WTC11 (cell line): ENCODE measurements at regions not wholly inside any gene's neighbourhood (a gene's known extent, or its start where the extent isn't known, plus 50 kb on each side); places are given as distances from the start of the nearest gene placed in this dataset.

ENCODE experiments used
- CREM ChIP-seq: sonication (generic); formaldehyde crosslinking; IDR thresholded peaks from 2 replicates; pipeline ENCODE4 v1.8.1; 2022; ENCODE audit warnings: mild to moderate bottlenecking, missing genetic modification reagents, moderate library complexity
- ESRRA ChIP-seq: sonication (generic); formaldehyde crosslinking; IDR thresholded peaks from 2 replicates; pipeline ENCODE4 v1.8.1; 2022; ENCODE audit warnings: mild to moderate bottlenecking, missing genetic modification reagents, borderline replicate concordance
- FOXP1 ChIP-seq: sonication (generic); formaldehyde crosslinking; IDR thresholded peaks from 2 replicates; pipeline ENCODE4 v1.8.0; 2022; ENCODE audit warnings: missing genetic modification reagents, mild to moderate bottlenecking, moderate library complexity, borderline replicate concordance
- SMAD3 ChIP-seq: sonication (generic); formaldehyde crosslinking; IDR thresholded peaks from 2 replicates; pipeline ENCODE4 v1.8.0; 2022; ENCODE audit warnings: missing genetic modification reagents, mild to moderate bottlenecking, borderline replicate concordance
- ZNF121 ChIP-seq: sonication (generic); formaldehyde crosslinking; IDR thresholded peaks from 2 replicates; pipeline ENCODE4 v1.8.0; 2023; ENCODE audit warnings: missing genetic modification reagents
- TF ChIP-seq, protein P1 (sequence below): fragments of 200-600 bp; IDR thresholded peaks from 2 replicates; pipeline ENCODE4 v1.8.0; 2022; ENCODE audit warnings: antibody characterized with exemption
- TF ChIP-seq, protein P2 (sequence below): sonication (generic); formaldehyde crosslinking; IDR thresholded peaks from 2 replicates; pipeline ENCODE4 v1.8.0; 2022; ENCODE audit warnings: missing genetic modification reagents
- TF ChIP-seq, protein P3 (sequence below): fragments of 250-450 bp; sonication (Bioruptor Pico); IDR thresholded peaks from 2 replicates; pipeline ENCODE4 v1.8.0; 2021; ENCODE audit warnings: mild to moderate bottlenecking
- TF ChIP-seq, protein P4 (sequence below): sonication (generic); formaldehyde crosslinking; IDR thresholded peaks from 2 replicates; pipeline ENCODE4 v1.8.1; 2022; ENCODE audit warnings: mild to moderate bottlenecking, missing genetic modification reagents, moderate library complexity, borderline replicate concordance
- TF ChIP-seq, protein P5 (sequence below): sonication (generic); formaldehyde crosslinking; IDR thresholded peaks from 2 replicates; pipeline ENCODE4 v1.8.1; 2023; ENCODE audit warnings: mild to moderate bottlenecking, moderate library complexity, missing genetic modification reagents
- TF ChIP-seq, protein P6 (sequence below): sonication (generic); formaldehyde crosslinking; IDR thresholded peaks from 2 replicates; pipeline ENCODE4 v1.8.1; 2023; ENCODE audit warnings: mild to moderate bottlenecking, missing genetic modification reagents, moderate library complexity

DNA sequence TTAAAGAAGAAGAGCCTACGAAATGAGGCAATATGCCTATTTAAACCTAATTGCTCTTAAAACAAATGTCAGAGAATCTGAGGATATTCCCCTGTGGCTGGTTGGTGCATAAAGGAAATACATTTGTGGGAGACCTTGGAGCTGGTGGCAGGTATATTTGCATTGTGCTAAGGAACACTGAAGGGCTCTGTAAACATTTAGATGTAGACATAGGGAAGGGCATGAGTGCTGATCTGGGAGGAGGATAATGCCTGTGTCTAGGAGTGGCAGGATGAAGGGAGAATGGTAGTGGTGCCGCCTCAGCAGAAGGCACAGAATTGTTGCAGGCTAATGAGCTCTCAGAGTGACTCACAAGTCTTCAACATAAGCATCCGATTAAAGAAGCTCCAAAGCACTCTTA is 85.8 kb downstream of the CD164 start:
- TF ChIP-seq, protein P1, sequence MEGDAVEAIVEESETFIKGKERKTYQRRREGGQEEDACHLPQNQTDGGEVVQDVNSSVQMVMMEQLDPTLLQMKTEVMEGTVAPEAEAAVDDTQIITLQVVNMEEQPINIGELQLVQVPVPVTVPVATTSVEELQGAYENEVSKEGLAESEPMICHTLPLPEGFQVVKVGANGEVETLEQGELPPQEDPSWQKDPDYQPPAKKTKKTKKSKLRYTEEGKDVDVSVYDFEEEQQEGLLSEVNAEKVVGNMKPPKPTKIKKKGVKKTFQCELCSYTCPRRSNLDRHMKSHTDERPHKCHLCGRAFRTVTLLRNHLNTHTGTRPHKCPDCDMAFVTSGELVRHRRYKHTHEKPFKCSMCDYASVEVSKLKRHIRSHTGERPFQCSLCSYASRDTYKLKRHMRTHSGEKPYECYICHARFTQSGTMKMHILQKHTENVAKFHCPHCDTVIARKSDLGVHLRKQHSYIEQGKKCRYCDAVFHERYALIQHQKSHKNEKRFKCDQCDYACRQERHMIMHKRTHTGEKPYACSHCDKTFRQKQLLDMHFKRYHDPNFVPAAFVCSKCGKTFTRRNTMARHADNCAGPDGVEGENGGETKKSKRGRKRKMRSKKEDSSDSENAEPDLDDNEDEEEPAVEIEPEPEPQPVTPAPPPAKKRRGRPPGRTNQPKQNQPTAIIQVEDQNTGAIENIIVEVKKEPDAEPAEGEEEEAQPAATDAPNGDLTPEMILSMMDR = no peak
- no peak for TF ChIP-seq ESRRA
- no peak for TF ChIP-seq CREM (CRISPR knock-in tag)
- TF ChIP-seq, protein P2, sequence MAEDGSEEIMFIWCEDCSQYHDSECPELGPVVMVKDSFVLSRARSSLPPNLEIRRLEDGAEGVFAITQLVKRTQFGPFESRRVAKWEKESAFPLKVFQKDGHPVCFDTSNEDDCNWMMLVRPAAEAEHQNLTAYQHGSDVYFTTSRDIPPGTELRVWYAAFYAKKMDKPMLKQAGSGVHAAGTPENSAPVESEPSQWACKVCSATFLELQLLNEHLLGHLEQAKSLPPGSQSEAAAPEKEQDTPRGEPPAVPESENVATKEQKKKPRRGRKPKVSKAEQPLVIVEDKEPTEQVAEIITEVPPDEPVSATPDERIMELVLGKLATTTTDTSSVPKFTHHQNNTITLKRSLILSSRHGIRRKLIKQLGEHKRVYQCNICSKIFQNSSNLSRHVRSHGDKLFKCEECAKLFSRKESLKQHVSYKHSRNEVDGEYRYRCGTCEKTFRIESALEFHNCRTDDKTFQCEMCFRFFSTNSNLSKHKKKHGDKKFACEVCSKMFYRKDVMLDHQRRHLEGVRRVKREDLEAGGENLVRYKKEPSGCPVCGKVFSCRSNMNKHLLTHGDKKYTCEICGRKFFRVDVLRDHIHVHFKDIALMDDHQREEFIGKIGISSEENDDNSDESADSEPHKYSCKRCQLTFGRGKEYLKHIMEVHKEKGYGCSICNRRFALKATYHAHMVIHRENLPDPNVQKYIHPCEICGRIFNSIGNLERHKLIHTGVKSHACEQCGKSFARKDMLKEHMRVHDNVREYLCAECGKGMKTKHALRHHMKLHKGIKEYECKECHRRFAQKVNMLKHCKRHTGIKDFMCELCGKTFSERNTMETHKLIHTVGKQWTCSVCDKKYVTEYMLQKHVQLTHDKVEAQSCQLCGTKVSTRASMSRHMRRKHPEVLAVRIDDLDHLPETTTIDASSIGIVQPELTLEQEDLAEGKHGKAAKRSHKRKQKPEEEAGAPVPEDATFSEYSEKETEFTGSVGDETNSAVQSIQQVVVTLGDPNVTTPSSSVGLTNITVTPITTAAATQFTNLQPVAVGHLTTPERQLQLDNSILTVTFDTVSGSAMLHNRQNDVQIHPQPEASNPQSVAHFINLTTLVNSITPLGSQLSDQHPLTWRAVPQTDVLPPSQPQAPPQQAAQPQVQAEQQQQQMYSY (CRISPR knock-in tag) = no peak
- TF ChIP-seq FOXP1 (CRISPR knock-in tag) = no peak
- no peak for TF ChIP-seq ZNF121 (CRISPR knock-in tag)
- TF ChIP-seq, protein P3, sequence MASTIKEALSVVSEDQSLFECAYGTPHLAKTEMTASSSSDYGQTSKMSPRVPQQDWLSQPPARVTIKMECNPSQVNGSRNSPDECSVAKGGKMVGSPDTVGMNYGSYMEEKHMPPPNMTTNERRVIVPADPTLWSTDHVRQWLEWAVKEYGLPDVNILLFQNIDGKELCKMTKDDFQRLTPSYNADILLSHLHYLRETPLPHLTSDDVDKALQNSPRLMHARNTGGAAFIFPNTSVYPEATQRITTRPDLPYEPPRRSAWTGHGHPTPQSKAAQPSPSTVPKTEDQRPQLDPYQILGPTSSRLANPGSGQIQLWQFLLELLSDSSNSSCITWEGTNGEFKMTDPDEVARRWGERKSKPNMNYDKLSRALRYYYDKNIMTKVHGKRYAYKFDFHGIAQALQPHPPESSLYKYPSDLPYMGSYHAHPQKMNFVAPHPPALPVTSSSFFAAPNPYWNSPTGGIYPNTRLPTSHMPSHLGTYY (CRISPR knock-in tag) = no peak
- no peak for TF ChIP-seq SMAD3 (CRISPR knock-in tag)
- TF ChIP-seq, protein P4, sequence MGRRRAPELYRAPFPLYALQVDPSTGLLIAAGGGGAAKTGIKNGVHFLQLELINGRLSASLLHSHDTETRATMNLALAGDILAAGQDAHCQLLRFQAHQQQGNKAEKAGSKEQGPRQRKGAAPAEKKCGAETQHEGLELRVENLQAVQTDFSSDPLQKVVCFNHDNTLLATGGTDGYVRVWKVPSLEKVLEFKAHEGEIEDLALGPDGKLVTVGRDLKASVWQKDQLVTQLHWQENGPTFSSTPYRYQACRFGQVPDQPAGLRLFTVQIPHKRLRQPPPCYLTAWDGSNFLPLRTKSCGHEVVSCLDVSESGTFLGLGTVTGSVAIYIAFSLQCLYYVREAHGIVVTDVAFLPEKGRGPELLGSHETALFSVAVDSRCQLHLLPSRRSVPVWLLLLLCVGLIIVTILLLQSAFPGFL (CRISPR knock-in tag) = no peak
- TF ChIP-seq, protein P5, sequence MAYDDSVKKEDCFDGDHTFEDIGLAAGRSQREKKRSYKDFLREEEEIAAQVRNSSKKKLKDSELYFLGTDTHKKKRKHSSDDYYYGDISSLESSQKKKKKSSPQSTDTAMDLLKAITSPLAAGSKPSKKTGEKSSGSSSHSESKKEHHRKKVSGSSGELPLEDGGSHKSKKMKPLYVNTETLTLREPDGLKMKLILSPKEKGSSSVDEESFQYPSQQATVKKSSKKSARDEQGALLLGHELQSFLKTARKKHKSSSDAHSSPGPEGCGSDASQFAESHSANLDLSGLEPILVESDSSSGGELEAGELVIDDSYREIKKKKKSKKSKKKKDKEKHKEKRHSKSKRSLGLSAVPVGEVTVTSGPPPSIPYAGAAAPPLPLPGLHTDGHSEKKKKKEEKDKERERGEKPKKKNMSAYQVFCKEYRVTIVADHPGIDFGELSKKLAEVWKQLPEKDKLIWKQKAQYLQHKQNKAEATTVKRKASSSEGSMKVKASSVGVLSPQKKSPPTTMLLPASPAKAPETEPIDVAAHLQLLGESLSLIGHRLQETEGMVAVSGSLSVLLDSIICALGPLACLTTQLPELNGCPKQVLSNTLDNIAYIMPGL (CRISPR knock-in tag) = no peak
- TF ChIP-seq, protein P6, sequence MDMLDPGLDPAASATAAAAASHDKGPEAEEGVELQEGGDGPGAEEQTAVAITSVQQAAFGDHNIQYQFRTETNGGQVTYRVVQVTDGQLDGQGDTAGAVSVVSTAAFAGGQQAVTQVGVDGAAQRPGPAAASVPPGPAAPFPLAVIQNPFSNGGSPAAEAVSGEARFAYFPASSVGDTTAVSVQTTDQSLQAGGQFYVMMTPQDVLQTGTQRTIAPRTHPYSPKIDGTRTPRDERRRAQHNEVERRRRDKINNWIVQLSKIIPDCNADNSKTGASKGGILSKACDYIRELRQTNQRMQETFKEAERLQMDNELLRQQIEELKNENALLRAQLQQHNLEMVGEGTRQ (CRISPR knock-in tag) = no peak
